ENCODE measurements at regions not wholly inside any gene's neighbourhood (a gene's known extent, or its start where the extent isn't known, plus 50 kb on each side); places are given as distances from the start of the nearest gene placed in this dataset.
"Not testable (repeated sequence)": the region's sequence is repeated elsewhere in the genome, so short reads cannot be mapped to it uniquely, and the experiment has no call there.

DNA sequence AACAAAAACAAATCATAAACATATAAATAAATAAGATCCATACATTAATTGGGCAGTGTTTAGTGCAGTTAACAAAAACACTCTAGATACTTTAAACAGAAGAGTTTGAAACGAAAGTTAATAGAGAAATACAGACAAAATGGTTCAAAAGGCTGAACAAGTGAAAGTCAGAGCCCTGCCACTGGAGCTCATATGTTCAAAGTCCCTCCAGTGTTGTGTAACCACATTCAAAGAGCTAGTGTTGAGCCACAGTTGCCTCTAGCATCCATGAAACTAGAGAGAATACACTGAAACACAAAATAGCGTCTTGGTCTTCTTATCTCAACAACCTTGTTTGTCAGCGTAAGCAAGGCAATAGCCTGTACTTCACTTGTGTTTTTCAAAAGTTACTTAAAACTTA lies 1309.8 kb upstream of the NRXN1 start:
- CTCF ChIA-PET: no interaction called here
- no TSS peak for BruUV-seq (replicated peaks)

DNA sequence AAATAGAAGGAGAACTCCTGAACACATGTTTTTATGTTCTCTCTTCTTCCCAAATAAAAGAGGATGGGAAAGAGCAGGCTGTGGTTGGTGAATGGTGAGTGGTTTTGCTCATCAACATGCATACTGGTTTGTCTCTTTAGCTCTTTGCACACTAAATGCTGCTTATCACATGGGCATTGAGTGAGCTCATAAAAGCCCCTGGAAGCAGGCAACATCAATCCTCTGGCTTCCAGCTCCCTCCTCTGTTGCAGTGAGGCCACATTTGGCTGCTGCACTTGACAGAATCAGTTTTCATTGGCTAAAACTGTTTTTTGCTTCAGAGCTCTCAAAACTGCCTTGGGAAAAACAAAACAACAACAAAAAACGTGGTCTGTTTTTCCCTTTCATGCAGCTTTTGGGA lies 1308.2 kb upstream of the NRXN1 start:
- Histone ChIP-seq H3K27me3 (replicated peaks; ENCODE audit: insufficient read depth, low read depth, low read length, poor library complexity) (no peaks in the 10 kb centered on the region), H3K4me1 (ENCODE audit: insufficient read depth, low read length, poor library complexity, severe bottlenecking) (no peaks in the 10 kb centered on the region), H3K27ac (ENCODE audit: low read depth, low read length, poor library complexity, severe bottlenecking) (no peak overlapping the region), H3K4me3 (ENCODE audit: low read depth, low read length, poor library complexity, severe bottlenecking) (no peak overlapping the region), H3K36me3 (ENCODE audit: insufficient read depth, low read length, poor library complexity, severe bottlenecking) (no peaks in the 10 kb centered on the region), H3K9me3 (ENCODE audit: low read depth, low read length, poor library complexity, severe bottlenecking) (no peaks in the 10 kb centered on the region)
- no TSS peak for BruUV-seq (replicated peaks)
- no peak for DNase-seq (ENCODE audit: low spot score)
- CTCF ChIA-PET: no interaction called here
- intact Hi-C loops (cut with micrococcal nuclease; ENCODE audit: unreplicated experiment): no loop called here
- POLR2A ChIA-PET (ENCODE audit: low non-redundant PET): no interaction called here
- TF ChIP-seq, protein P1, sequence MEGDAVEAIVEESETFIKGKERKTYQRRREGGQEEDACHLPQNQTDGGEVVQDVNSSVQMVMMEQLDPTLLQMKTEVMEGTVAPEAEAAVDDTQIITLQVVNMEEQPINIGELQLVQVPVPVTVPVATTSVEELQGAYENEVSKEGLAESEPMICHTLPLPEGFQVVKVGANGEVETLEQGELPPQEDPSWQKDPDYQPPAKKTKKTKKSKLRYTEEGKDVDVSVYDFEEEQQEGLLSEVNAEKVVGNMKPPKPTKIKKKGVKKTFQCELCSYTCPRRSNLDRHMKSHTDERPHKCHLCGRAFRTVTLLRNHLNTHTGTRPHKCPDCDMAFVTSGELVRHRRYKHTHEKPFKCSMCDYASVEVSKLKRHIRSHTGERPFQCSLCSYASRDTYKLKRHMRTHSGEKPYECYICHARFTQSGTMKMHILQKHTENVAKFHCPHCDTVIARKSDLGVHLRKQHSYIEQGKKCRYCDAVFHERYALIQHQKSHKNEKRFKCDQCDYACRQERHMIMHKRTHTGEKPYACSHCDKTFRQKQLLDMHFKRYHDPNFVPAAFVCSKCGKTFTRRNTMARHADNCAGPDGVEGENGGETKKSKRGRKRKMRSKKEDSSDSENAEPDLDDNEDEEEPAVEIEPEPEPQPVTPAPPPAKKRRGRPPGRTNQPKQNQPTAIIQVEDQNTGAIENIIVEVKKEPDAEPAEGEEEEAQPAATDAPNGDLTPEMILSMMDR (conservative IDR thresholded peaks at IDR 0.05; ENCODE audit: low read depth, low read length): no peak
- TF ChIP-seq EZH2 (IDR thresholded peaks at IDR 0.05; ENCODE audit: borderline replicate concordance, low read depth, low read length, poor library complexity, severe bottlenecking): no peak

More for the DNA sequence above, 1309.8 kb upstream of the NRXN1 start:
- POLR2A ChIA-PET (ENCODE audit: low non-redundant PET): no interaction called here
- DNase-seq (ENCODE audit: low spot score): no peak
- intact Hi-C loops (cut with micrococcal nuclease; ENCODE audit: unreplicated experiment): no loop called here
- Histone ChIP-seq H3K27me3 (replicated peaks; ENCODE audit: insufficient read depth, low read depth, low read length, poor library complexity) (no peaks in the 10 kb centered on the region), H3K4me1 (ENCODE audit: insufficient read depth, low read length, poor library complexity, severe bottlenecking) (no peaks in the 10 kb centered on the region), H3K27ac (ENCODE audit: low read depth, low read length, poor library complexity, severe bottlenecking) (no peak overlapping the region), H3K4me3 (ENCODE audit: low read depth, low read length, poor library complexity, severe bottlenecking) (no peak overlapping the region), H3K9me3 (ENCODE audit: low read depth, low read length, poor library complexity, severe bottlenecking) (no peaks in the 10 kb centered on the region), H3K36me3 (ENCODE audit: insufficient read depth, low read length, poor library complexity, severe bottlenecking) (no peaks in the 10 kb centered on the region)
- TF ChIP-seq, protein P1 (conservative IDR thresholded peaks at IDR 0.05; ENCODE audit: low read depth, low read length): no peak

DNA sequence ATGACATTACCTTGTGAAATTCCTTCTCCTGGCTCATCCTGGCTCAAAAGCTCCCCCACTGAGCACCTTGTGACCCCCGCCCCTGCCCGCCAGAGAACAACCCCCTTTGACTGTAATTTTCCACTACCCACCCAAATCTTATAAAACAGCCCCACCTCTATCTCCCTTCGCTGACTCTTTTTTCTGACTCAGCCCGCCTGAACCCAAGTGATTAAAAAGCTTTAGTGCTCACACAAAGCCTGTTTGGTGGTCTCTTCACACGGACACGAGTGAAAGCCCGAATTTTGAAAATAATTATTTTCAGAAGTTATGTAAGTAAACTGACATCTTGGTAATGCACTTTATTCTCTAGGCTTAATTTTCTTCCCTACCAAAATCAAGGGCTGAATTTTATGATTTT lies 1305.9 kb upstream of the NRXN1 start:
- CTCF ChIA-PET; H3K4me1 ChIP-seq (ENCODE audit: insufficient read depth, low read length, poor library complexity, severe bottlenecking); H3K4me3 ChIP-seq (ENCODE audit: low read depth, low read length, poor library complexity, severe bottlenecking); intact Hi-C loops (cut with micrococcal nuclease; ENCODE audit: unreplicated experiment); POLR2A ChIA-PET (ENCODE audit: low non-redundant PET); H3K36me3 ChIP-seq (ENCODE audit: insufficient read depth, low read length, poor library complexity, severe bottlenecking); DNase-seq (ENCODE audit: low spot score); H3K27ac ChIP-seq (ENCODE audit: low read depth, low read length, poor library complexity, severe bottlenecking); BruUV-seq (replicated peaks); H3K27me3 ChIP-seq (replicated peaks; ENCODE audit: insufficient read depth, low read depth, low read length, poor library complexity); H3K9me3 ChIP-seq (ENCODE audit: low read depth, low read length, poor library complexity, severe bottlenecking): not testable (repeated sequence)

DNA sequence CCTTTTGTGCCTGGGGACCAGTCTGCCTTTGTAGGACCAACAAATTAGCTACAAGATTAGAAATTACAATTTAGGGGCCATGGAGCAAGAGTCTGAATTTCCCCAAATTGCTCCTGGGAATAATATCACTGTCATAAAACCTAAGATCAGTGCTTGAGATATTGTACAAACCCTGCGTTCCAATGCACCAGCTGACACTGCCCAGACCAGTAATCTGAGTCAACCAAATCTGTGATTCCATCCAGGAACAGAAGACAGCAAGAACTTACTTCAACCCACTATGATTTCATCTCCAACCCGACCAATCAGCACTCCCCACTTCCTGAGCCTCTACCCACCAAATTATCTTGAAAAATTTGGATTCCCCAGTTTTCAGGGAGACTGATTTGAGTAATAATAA lies 1305.0 kb upstream of the NRXN1 start:
- Histone ChIP-seq H3K36me3 (ENCODE audit: insufficient read depth, low read length, poor library complexity, severe bottlenecking) (no peaks in the 10 kb centered on the region), H3K9me3 (ENCODE audit: low read depth, low read length, poor library complexity, severe bottlenecking) (no peaks in the 10 kb centered on the region), H3K27me3 (replicated peaks; ENCODE audit: insufficient read depth, low read depth, low read length, poor library complexity) (no peaks in the 10 kb centered on the region), H3K27ac (ENCODE audit: low read depth, low read length, poor library complexity, severe bottlenecking) (no peak overlapping the region), H3K4me1 (ENCODE audit: insufficient read depth, low read length, poor library complexity, severe bottlenecking) (no peaks in the 10 kb centered on the region), H3K4me3 (ENCODE audit: low read depth, low read length, poor library complexity, severe bottlenecking) (no peak overlapping the region)
- intact Hi-C loops (cut with micrococcal nuclease; ENCODE audit: unreplicated experiment): no loop called here
- CTCF ChIA-PET: no interaction called here
- no peak for DNase-seq (ENCODE audit: low spot score)
- no TSS peak for BruUV-seq (replicated peaks)
- POLR2A ChIA-PET (ENCODE audit: low non-redundant PET): no interaction called here
- TF ChIP-seq, protein P1 (conservative IDR thresholded peaks at IDR 0.05; ENCODE audit: low read depth, low read length): no peak
- no peak for TF ChIP-seq EZH2 (IDR thresholded peaks at IDR 0.05; ENCODE audit: borderline replicate concordance, low read depth, low read length, poor library complexity, severe bottlenecking)
